Endothelial cell of umbilical vein (primary cell): ENCODE measurements at regions not wholly inside any gene's neighbourhood (a gene's known extent, or its start where the extent isn't known, plus 50 kb on each side); places are given as distances from the start of the nearest gene placed in this dataset.

Source experiments
- CTCF ChIP-seq, 2 donors: IDR thresholded peaks; 1 replicate in 1 of 2; 2 replicates in 1 of 2; pipeline ENCODE4 v1.5.1; 2011; ENCODE audit warnings: low read length in 2 of 2, mild to moderate bottlenecking in 2 of 2, moderate library complexity in 2 of 2, control low read depth in 1 of 2, inconsistent platforms in 1 of 2, low read depth in 1 of 2; ENCODE audit not compliant: insufficient read depth in 1 of 2; ENCODE audit errors: extremely low read depth in 1 of 2
- FOS ChIP-seq: IDR thresholded peaks from 2 replicates; pipeline ENCODE4 v1.6.1; 2011; ENCODE audit warnings: mild to moderate bottlenecking, low read length, moderate library complexity, borderline replicate concordance; ENCODE audit not compliant: insufficient read depth
- GATA2 ChIP-seq: IDR thresholded peaks from 2 replicates; pipeline ENCODE4 v1.7.0; 2011; ENCODE audit warnings: low read depth, mild to moderate bottlenecking, moderate library complexity, mixed read lengths, low read length; ENCODE audit not compliant: insufficient read length, insufficient read depth
- JUN ChIP-seq: IDR thresholded peaks from 2 replicates; pipeline ENCODE4 v1.6.1; 2011; ENCODE audit warnings: borderline replicate concordance, low read depth; ENCODE audit not compliant: insufficient read length, insufficient read depth
- MYC ChIP-seq: IDR thresholded peaks from one replicate; pipeline ENCODE4 v1.6.1; 2011; ENCODE audit warnings: mild to moderate bottlenecking, low read depth, low read length
- POLR2A ChIP-seq: IDR thresholded peaks from 2 replicates; pipeline ENCODE4 v1.6.1; 2012; ENCODE audit warnings: low read depth, mild to moderate bottlenecking, control low read depth, low read length
- POLR2AphosphoS5 ChIP-seq: IDR thresholded peaks from 2 replicates; pipeline ENCODE4 v1.6.1; 2012; ENCODE audit warnings: low read depth, mild to moderate bottlenecking, control low read depth, low read length, moderate library complexity; ENCODE audit not compliant: insufficient read depth
- TF ChIP-seq, protein P1 (sequence below): IDR thresholded peaks from 2 replicates; pipeline ENCODE4 v1.6.1; 2011; ENCODE audit not compliant: insufficient read depth, insufficient read length

- TF ChIP-seq CTCF (IDR thresholded peaks at IDR 0.05; ENCODE audit: extremely low read depth in 1 of 2, insufficient read depth in 1 of 2, low read depth in 1 of 2, low read length in 2 of 2): no peak
- TF ChIP-seq GATA2: no peak
- no peak for TF ChIP-seq POLR2A
- no peak for TF ChIP-seq POLR2AphosphoS5
- TF ChIP-seq, protein P1, sequence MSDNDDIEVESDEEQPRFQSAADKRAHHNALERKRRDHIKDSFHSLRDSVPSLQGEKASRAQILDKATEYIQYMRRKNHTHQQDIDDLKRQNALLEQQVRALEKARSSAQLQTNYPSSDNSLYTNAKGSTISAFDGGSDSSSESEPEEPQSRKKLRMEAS: no peak
- TF ChIP-seq JUN: no peak
- no peak for TF ChIP-seq FOS
- TF ChIP-seq MYC: no peak
Measured at GRCh38 chr2:41942278-41942677, 105.5 kb upstream of the PKDCC start.
